ENCODE measurements at regions not wholly inside any gene's neighbourhood (a gene's known extent, or its start where the extent isn't known, plus 50 kb on each side); places are given as distances from the start of the nearest gene placed in this dataset.

GRCh38 chr12:53829130-53829819 is 77.5 kb upstream of the CISTR start:
- no peak for DNase-seq
- in situ Hi-C loops (cut with HindIII; ENCODE audit: low pct_ligation_motif_present, low pct_unique_long_range_greater_than_20kb, low sequenced_read_pairs) = no loop called here

DNA sequence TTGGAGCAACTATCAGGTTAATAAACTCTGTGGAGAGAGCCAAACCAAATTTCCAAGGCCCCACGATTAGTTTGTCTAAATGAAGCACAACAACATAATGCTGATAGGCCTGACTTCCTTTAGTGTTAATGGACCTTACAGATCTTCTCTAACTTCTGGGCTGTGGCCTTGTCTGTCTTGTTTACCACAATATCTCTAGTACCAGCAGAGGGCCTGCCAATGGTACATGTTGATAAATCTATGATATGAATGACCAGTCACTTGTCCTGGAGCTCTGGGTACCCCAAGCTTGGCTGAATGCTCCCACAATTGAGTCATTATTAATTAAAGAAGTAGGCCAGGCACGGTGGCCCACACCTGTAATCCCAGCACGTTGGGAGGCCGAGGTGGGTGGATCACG is 78.9 kb upstream of the CISTR start:
- no peak for DNase-seq
- in situ Hi-C loops (cut with HindIII; ENCODE audit: low pct_ligation_motif_present, low pct_unique_long_range_greater_than_20kb, low sequenced_read_pairs) = no loop called here

DNA sequence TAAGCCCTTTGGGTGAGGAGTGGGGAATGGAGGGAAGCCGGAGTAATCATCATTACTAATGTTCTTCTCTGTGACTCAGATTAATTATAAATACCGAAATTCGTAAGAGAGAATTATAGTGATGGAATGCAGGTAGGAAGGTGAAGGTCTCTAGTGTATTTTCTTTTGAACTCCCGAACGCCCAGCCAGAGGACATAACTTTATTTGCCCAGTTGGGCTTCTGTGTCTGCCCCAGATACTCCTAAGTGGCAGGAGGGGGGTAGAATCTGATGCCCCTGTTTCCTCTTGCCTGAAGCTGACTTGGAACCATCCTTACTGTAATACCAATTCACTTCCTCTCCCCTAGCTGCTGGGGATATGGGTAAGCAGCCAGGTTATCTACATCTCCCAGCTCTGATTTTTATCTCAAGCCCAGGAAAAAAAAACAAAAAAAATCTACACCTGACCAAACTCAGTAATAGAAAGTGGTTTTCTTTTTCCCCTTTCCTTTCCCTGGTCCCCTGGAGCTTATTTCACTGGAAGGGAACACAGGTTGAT is 84.4 kb upstream of the CISTR start:
- in situ Hi-C loops (cut with HindIII; ENCODE audit: low pct_ligation_motif_present, low pct_unique_long_range_greater_than_20kb, low sequenced_read_pairs) = no loop called here
- no peak for DNase-seq

- in situ Hi-C loops (cut with HindIII; ENCODE audit: low pct_ligation_motif_present, low pct_unique_long_range_greater_than_20kb, low sequenced_read_pairs) = no loop called here
- DNase-seq = no peak
Measured at GRCh38 chr12:53838978-53839377, 87.2 kb upstream of the CISTR start.

DNA sequence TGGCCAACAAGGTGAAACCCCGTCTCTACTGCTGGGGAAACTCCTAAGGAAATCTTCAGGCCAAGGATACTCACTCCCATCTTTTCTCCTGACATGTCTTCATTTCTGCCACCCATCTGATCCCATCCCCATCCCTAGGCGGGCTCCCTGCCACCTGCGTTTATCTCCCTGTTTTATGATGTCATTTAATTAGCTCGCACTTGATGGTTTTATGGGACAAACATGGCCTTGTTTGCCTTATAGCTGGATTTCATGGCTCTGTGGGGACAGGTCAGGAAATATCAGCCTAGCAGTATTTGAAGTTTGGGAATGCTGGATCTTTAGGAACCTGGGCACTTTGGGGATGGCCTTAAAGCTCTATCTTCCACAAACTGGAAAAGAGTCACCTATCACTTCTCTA is 88.5 kb upstream of the CISTR start:
- in situ Hi-C loops (cut with HindIII; ENCODE audit: low pct_ligation_motif_present, low pct_unique_long_range_greater_than_20kb, low sequenced_read_pairs) = no loop called here
- no peak for DNase-seq

DNA sequence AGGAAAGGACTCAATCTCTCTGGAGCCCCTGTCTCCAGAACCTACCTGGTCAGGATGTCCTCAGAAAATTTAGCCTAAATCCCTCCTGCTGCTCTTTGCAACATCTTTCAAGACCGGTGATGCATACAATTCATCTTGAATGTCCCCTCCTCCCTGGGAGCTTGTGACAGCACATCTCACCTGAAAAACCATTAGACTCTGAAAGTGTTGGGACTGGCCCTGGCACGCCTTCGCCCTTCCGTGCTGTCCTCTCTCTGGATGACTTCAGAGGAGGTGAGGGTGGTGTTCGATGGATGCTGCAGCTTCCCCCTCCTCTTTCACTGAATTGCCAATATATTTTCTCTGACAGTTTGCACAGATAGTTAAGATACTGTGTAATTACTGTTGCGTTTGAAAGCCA is 90.9 kb upstream of the CISTR start:
- in situ Hi-C loops (cut with HindIII; ENCODE audit: low pct_ligation_motif_present, low pct_unique_long_range_greater_than_20kb, low sequenced_read_pairs) = no loop called here
- DNase-seq = no peak

- in situ Hi-C loops (cut with HindIII; ENCODE audit: low pct_ligation_motif_present, low pct_unique_long_range_greater_than_20kb, low sequenced_read_pairs) = no loop called here
- no peak for DNase-seq
Measured at GRCh38 chr12:53843545-53843944, 91.8 kb upstream of the CISTR start.

GRCh38 chr12:53844994-53845844 is 93.4 kb upstream of the HOXC13 start:
- peak; percentile 74 for DNase-seq

GRCh38 chr12:53845932-53846331 is 92.7 kb upstream of the HOXC13 start:
- DNase-seq = no peak
- in situ Hi-C loops (cut with HindIII; ENCODE audit: low pct_ligation_motif_present, low pct_unique_long_range_greater_than_20kb, low sequenced_read_pairs) = no loop called here

More at GRCh38 chr12:53844994-53845844, 93.4 kb upstream of the HOXC13 start:
- in situ Hi-C loops (cut with HindIII; ENCODE audit: low pct_ligation_motif_present, low pct_unique_long_range_greater_than_20kb, low sequenced_read_pairs) = no loop called here

- in situ Hi-C loops (cut with HindIII; ENCODE audit: low pct_ligation_motif_present, low pct_unique_long_range_greater_than_20kb, low sequenced_read_pairs) = no loop called here
- no peak for DNase-seq
Measured at GRCh38 chr12:53849113-53849512, 89.5 kb upstream of the HOXC13 start.

GRCh38 chr12:53849656-53850055 is 89.0 kb upstream of the HOXC13 start:
- in situ Hi-C loops (cut with HindIII; ENCODE audit: low pct_ligation_motif_present, low pct_unique_long_range_greater_than_20kb, low sequenced_read_pairs) = no loop called here
- no peak for DNase-seq

GRCh38 chr12:53852061-53852460 is 86.6 kb upstream of the HOXC13 start:
- DNase-seq = no peak
- in situ Hi-C loops (cut with HindIII; ENCODE audit: low pct_ligation_motif_present, low pct_unique_long_range_greater_than_20kb, low sequenced_read_pairs) = no loop called here

GRCh38 chr12:53852992-53853391 is 85.6 kb upstream of the HOXC13 start:
- no peak for DNase-seq
- in situ Hi-C loops (cut with HindIII; ENCODE audit: low pct_ligation_motif_present, low pct_unique_long_range_greater_than_20kb, low sequenced_read_pairs) = no loop called here

DNA sequence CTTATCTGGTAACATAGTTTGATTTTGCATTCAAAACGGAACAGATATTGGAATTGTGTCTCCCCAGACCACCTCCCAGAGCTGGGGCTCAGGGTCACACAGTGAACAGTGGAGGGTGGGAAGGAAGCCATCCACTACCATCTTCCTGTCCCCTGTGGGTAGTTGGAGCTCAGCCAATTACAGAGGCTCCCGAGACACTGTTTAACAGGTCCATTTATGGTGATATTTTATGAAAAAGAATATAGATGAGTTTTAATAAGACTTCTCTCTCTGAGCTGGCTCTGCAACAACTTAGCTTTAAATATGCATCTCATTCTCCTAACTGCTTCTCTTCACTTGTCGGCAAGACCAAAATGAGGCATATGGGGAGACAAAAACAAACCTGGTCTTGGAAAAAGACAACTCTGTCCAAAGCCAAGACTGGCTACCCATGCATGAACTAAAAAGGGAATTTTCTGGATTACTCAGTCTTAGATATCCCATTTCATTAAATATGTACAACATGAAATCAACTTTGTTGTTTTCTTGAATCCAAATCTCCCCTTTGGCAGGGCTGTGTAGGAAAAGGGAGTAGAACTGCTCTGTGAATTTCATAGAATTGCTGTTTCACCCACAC is 83.8 kb upstream of the HOXC13 start:
- no peak for DNase-seq
- in situ Hi-C loops (cut with HindIII; ENCODE audit: low pct_ligation_motif_present, low pct_unique_long_range_greater_than_20kb, low sequenced_read_pairs) = no loop called here

DNA sequence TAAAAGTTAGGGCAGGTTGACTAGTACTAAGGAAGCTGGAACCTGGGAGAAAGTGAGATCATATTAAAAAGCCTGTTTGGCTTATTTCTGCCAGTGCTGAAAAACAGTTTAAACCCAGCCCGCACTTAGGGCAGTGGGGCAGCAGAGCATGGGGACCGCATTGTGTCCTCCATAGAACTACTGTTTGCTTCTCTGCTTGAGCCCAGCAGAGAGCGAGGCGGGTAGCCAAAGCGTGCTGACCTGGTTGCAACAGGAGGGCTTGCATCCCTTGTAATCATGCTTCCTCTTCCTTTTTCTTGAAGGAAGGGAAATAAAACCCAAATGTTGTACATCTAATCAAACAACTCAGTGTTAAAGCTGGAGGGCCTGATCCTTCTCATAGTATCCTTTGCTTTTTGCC is 82.5 kb upstream of the HOXC13 start:
- in situ Hi-C loops (cut with HindIII; ENCODE audit: low pct_ligation_motif_present, low pct_unique_long_range_greater_than_20kb, low sequenced_read_pairs) = no loop called here

DNA sequence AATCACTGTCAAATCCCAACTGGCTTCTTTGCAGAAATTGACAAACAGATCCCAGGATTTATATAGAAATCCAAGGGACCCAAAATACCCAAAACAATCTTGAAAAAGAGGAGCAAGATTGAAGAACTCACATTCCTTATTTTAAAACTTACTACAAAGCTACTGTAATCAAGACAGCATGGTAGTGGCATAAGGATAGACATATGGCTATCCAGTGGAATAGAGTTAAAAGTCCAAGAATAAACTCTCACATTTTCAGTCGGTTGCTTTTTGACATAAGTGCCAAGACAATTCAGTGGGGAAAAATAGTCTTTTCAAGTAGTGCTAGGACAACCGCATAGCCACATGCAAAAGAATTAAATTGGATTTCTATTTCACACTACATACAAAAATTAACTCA is 81.0 kb upstream of the HOXC13 start:
- no peak for DNase-seq
- in situ Hi-C loops (cut with HindIII; ENCODE audit: low pct_ligation_motif_present, low pct_unique_long_range_greater_than_20kb, low sequenced_read_pairs) = no loop called here

More for the DNA sequence above, 82.5 kb upstream of the HOXC13 start:
- DNase-seq = no peak

GRCh38 chr12:53860426-53861345 is 77.9 kb upstream of the HOXC13 start:
- DNase-seq = no peak
- in situ Hi-C loops (cut with HindIII; ENCODE audit: low pct_ligation_motif_present, low pct_unique_long_range_greater_than_20kb, low sequenced_read_pairs) = loop anchor here (10.0 kb wide), 1 partner anchor 64 kb away; no protein-coding TSS in a partner anchor

- no peak for DNase-seq
- in situ Hi-C loops (cut with HindIII; ENCODE audit: low pct_ligation_motif_present, low pct_unique_long_range_greater_than_20kb, low sequenced_read_pairs) = loop anchor here (10.0 kb wide), 1 partner anchor 63 kb away; no protein-coding TSS in a partner anchor
Measured at GRCh38 chr12:53862206-53862605, 76.4 kb upstream of the HOXC13 start.

All from ACHN (cell line).